Heart left ventricle (tissue), 16 donors: ENCODE measurements at regions not wholly inside any gene's neighbourhood (a gene's known extent, or its start where the extent isn't known, plus 50 kb on each side); places are given as distances from the start of the nearest gene placed in this dataset.

Experiments
- ATAC-seq, 4 donors: fragments of 200-7000 bp; cut with Tn5 transposase; one replicate each; pipeline ENCODE4 v1.9.1; 2020 to 2022; ENCODE audit warnings: moderate library complexity in 4 of 4, mild to moderate bottlenecking in 3 of 4, moderate number of reproducible peaks in 1 of 4
- DNase-seq, 5 donors: peaks; one replicate each; pipeline ENCODE4 v3.0.0-alpha.2; 2020
- H3K27ac ChIP-seq, 12 donors: fragments of 200-600 bp; sonication (generic) in 4 of 12; one replicate each; pipeline versions ENCODE4 v1.5.0 to v1.8.0; 2016 to 2022; ENCODE audit warnings: mild to moderate bottlenecking in 2 of 12
- H3K27me3 ChIP-seq, 9 donors: fragments of 200-600 bp; sonication (generic) in 2 of 9; one replicate each; pipeline versions ENCODE4 v1.5.1 to v1.8.0; 2016 to 2022; ENCODE audit warnings: mild to moderate bottlenecking in 3 of 9
- H3K36me3 ChIP-seq, 9 donors: fragments of 200-600 bp; sonication (generic) in 2 of 9; one replicate each; pipeline versions ENCODE4 v1.5.0 to v1.8.0; 2018 to 2022; ENCODE audit warnings: mild to moderate bottlenecking in 2 of 9
- H3K4me1 ChIP-seq, 12 donors: fragments of 200-600 bp; sonication (generic) in 4 of 12; one replicate each; pipeline versions ENCODE4 v1.5.0 to v1.8.0; 2016 to 2022; ENCODE audit warnings: mild to moderate bottlenecking in 3 of 12
- H3K4me3 ChIP-seq, 12 donors: fragments of 200-600 bp; sonication (generic) in 4 of 12; one replicate each; pipeline versions ENCODE4 v1.5.0 to v1.8.0; 2017 to 2022; ENCODE audit warnings: mild to moderate bottlenecking in 9 of 12, moderate library complexity in 4 of 12
- H3K9me3 ChIP-seq, 12 donors: fragments of 200-600 bp; sonication (generic) in 4 of 12; one replicate each; pipeline versions ENCODE4 v1.5.0 to v1.8.0; 2016 to 2022; ENCODE audit warnings: mild to moderate bottlenecking in 1 of 12
- POLR2A ChIP-seq, 2 donors: fragments of 450-650 bp; IDR thresholded peaks; one replicate each; pipeline ENCODE4 v1.6.1; 2017; ENCODE audit warnings: antibody characterized with exemption in 2 of 2, mild to moderate bottlenecking in 2 of 2, moderate library complexity in 2 of 2
- WGBS, 4 donors: extraction: QIAGEN DNeasy Blood & Tissue Kit in 2 of 4; methylation state at CpG; one replicate each; pipeline versions ENCODE4 v1.1.5 to v1.1.7; 2013 to 2018; 5-methylcytosine and 5-hydroxymethylcytosine counted together
- intact Hi-C, 10 donors: fragments of 100-400 bp; cut with DNase I; formaldehyde crosslinking; loops; one replicate each; pipeline versions ENCODE4 v1.11.1 to v1.14.2; 2022
- TF ChIP-seq, protein P1 (sequence below), 12 donors: fragments of 200-600 bp; sonication (generic) in 4 of 12; IDR thresholded peaks; one replicate each; pipeline versions ENCODE4 v1.5.0 to v1.8.0; 2018 to 2022; ENCODE audit warnings: antibody characterized with exemption in 12 of 12, mild to moderate bottlenecking in 5 of 12
- donor health status: ischemic (EF 13 %, LVEDD 7.1; RV severe dilation, severe dysfunction).
- donor health status: healthy with polysubstance abuse.
- donor health status: DM: no; HTN: yes; CAD: no.
- donor health status: DM: no; HTN: no; CAD: no.
- donor health status: ischemic (EF 25% LVEDD 6.9; RV normal size, moderate dysfunction).
- donor health status: ischemic (EF 25% LVEDD 5.7; RV mildly dilated, moderate dysfunction).
- donor health status: healthy.
- donor health status: DM: yes; HTN: yes; CAD: no.
- donor health status: ischemic (EF 35%, LVEDD 5.7; RV mildly dilated, moderate dysfunction).
- donor health status: nonischemic (EF 11% LVEDD 7.7; RV severe dilation, severe dysfunction).
- donor health status: DM: yes; HTN: yes; CAD: no.
- donor health status: PGD.
- donor health status: ischemic (EF 29% LVEDD 5.4; RV normal size, mild dysfunction).
- donor health status: nonischemic (EF 23%, LVEDD 6.1; RV moderate dilation, normal function).

DNA sequence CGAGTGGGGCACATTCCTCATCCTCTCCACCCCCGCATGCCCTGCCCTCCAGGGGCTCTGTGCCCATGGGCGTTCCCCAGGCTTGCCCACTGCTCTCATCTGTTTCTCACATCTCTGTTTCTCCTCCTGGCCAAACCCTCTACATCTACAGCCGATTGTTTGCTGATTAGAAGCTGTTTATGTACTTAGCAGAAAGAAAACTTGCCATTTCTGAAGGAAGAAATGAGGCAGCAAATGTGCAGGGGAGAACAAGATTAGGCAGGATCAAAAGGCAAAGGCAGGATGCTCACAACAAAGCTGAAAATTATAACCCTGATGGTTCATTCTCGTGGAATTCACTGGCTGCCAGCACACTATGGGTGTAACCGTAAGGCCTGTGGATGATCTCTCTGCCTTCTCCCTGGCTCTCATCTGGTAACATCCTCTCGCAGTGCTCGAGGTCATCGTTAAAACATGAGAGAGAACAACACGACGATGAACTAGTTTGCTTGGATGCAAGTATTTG, 111.6 kb upstream of the KLF14 start:
- intact Hi-C loops, result no loop called here
- Histone ChIP-seq H3K9me3 (no peaks in the 10 kb centered on the region), H3K4me1 (no peaks in the 10 kb centered on the region), H3K27ac (no peak overlapping the region), H3K27me3 (no peaks in the 10 kb centered on the region), H3K4me3 (no peak overlapping the region), H3K36me3 (no peaks in the 10 kb centered on the region)
- no peak for DNase-seq
- ATAC-seq, result no peak
- 58 to 77% (median 68%) methylated on average over 11 of the region's 11 CpGs for WGBS, 4 donors
- TF ChIP-seq, protein P1, sequence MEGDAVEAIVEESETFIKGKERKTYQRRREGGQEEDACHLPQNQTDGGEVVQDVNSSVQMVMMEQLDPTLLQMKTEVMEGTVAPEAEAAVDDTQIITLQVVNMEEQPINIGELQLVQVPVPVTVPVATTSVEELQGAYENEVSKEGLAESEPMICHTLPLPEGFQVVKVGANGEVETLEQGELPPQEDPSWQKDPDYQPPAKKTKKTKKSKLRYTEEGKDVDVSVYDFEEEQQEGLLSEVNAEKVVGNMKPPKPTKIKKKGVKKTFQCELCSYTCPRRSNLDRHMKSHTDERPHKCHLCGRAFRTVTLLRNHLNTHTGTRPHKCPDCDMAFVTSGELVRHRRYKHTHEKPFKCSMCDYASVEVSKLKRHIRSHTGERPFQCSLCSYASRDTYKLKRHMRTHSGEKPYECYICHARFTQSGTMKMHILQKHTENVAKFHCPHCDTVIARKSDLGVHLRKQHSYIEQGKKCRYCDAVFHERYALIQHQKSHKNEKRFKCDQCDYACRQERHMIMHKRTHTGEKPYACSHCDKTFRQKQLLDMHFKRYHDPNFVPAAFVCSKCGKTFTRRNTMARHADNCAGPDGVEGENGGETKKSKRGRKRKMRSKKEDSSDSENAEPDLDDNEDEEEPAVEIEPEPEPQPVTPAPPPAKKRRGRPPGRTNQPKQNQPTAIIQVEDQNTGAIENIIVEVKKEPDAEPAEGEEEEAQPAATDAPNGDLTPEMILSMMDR (IDR thresholded peaks at IDR 0.05), result no peak
- TF ChIP-seq POLR2A (IDR thresholded peaks at IDR 0.05), result no peak

DNA sequence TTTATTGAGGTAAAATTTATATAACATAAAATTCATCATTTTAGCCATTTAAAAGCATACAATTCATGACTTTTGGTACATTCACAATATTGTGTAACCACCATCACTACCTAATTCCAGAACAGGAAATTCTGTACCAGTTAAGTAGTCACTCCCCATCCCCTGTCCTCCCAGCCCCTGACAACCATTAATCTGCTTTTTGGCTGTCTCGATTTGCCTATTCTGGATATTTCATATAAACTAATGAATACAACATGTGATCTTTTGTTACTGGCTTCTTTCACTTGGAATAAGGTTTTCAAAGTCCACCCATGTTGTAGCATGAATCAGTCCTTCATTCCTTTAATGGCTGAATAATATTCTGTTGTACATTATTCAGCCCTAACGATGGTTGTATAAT, 115.6 kb upstream of the KLF14 start:
- WGBS, 4 donors, result 89 to 93% (median 91%) methylated on average over 2 of the region's 2 CpGs
- Histone ChIP-seq H3K36me3 (peaks cover 0 to 7% (median 0%) of the 10 kb centered on the region in 9 donors), H3K4me3 (no peak overlapping the region), H3K27me3 (no peaks in the 10 kb centered on the region), H3K9me3 (no peaks in the 10 kb centered on the region), H3K4me1 (no peaks in the 10 kb centered on the region), H3K27ac (no peak overlapping the region)
- intact Hi-C loops, result no loop called here
- no peak for TF ChIP-seq POLR2A (IDR thresholded peaks at IDR 0.05)
- TF ChIP-seq, protein P1 (IDR thresholded peaks at IDR 0.05), result no peak
- ATAC-seq (no peak), DNase-seq (no peak)

DNA sequence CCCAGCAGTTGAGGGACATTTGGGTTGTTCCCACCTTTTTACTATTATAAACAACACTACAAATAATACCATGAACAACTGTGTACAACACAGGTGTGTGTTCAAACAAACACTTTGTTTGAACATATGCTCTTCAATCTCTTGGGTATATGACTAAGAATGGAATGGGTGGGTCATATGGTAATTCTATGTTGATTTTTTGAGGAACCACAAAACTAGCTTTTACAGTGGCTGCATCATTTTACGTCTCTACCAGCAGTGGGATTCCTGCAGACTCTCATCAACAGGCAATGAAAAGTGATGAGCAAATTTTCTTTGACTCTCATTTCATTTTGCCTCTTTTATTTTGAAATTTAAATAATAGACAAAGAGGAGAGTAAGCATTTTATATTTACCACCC, 116.9 kb upstream of the KLF14 start:
- Histone ChIP-seq H3K4me3 (no peak overlapping the region), H3K4me1 (no peaks in the 10 kb centered on the region), H3K9me3 (peaks cover 0 to 5% (median under 1%) of the 10 kb centered on the region in 12 donors), H3K36me3 (peaks cover 0 to 18% (median 6%) of the 10 kb centered on the region in 9 donors), H3K27me3 (no peaks in the 10 kb centered on the region), H3K27ac (no peak overlapping the region)
- intact Hi-C loops, result no loop called here
- 74 to 89% (median 85%) methylated on average over 1 of the region's 1 CpG for WGBS, 4 donors
- no peak for ATAC-seq
- no peak for TF ChIP-seq POLR2A (IDR thresholded peaks at IDR 0.05)
- no peak for DNase-seq

DNA sequence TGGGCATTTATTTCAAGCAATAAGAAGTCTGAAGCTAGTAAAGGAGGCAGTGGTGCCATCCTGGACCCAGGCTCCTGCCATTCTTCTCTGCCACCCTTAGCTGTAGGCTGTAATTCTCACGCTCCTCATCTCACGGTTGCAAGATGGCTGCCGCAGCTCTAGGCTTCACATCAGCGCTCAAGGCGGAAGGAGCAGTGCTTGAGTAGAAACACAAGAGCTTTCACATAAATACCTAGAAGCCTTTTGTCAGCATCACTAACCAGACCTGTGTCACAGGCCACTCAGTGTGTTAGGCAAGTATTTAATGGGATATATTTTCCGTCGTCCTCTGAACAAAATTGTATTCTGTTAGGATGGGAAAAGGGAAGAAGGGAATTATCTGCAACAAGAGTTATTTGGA, 118.9 kb upstream of the KLF14 start:
- 94 to 96% (median 95%) methylated on average over 7 of the region's 7 CpGs for WGBS, 4 donors
- intact Hi-C loops, result no loop called here
- H3K9me3 ChIP-seq, result peaks cover 0 to 24% (median 19%) of the 10 kb centered on the region in 12 donors
- H3K4me1 ChIP-seq, result no peaks in the 10 kb centered on the region
- ATAC-seq, result no peak
- TF ChIP-seq POLR2A (IDR thresholded peaks at IDR 0.05), result no peak
- peaks cover 0 to 28% (median 13%) of the 10 kb centered on the region in 9 donors for H3K36me3 ChIP-seq
- H3K27me3 ChIP-seq, result no peaks in the 10 kb centered on the region
- H3K4me3 ChIP-seq, result no peak overlapping the region
- no peak overlapping the region for H3K27ac ChIP-seq
- DNase-seq, result no peak

DNA sequence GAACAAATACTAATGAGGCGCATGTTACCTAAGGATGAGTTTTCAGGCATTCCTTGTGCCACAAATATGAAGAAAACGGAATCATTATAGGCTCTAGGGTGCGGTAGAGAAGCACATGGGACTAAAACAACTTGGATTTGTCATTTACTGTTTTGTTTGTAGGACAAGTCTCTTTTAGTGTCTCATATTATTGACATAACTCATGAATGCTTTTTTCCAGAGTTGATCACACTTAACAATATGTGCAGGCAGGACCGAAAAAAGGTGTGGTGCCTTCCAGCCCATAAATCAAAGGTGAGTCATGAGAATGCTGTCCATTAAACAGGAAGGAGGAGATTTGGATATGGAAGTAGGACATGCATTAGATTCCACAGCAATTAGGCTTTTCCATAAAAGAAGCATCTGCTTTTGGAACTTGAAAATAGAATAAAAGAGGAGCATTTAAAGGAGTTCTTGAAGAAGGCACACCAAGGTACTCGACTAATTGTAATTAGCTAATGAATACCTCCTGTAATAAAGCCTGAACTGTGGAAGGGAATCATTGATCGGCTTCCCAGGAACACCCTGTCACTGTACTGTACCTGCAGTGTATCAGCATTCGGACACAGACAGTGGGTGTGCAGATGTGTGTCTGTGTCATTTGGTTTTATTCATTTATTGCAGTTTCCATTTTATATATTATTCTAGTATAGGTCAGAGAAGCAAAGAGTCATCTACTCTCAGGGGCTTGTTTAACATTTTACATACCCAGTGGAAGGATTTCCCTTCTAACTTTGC, 119.7 kb upstream of the KLF14 start:
- H3K27me3 ChIP-seq, result no peaks in the 10 kb centered on the region
- intact Hi-C loops, result no loop called here
- no peaks in the 10 kb centered on the region for H3K4me1 ChIP-seq
- TF ChIP-seq, protein P1 (IDR thresholded peaks at IDR 0.05), result no peak
- TF ChIP-seq POLR2A (IDR thresholded peaks at IDR 0.05), result no peak
- peaks cover 0 to 31% (median 27%) of the 10 kb centered on the region in 12 donors for H3K9me3 ChIP-seq
- peaks cover 0 to 28% (median 13%) of the 10 kb centered on the region in 9 donors for H3K36me3 ChIP-seq
- H3K4me3 ChIP-seq, result no peak overlapping the region
- no peak for ATAC-seq
- H3K27ac ChIP-seq, result no peak overlapping the region
- WGBS, 4 donors, result 91 to 94% (median 92%) methylated on average over 7 of the region's 7 CpGs
- DNase-seq, result no peak
